AG20443 (cell line): ENCODE measurements at regions not wholly inside any gene's neighbourhood (a gene's known extent, or its start where the extent isn't known, plus 50 kb on each side); places are given as distances from the start of the nearest gene placed in this dataset.
A peak's percentile ranks its signal among the peaks of the same experiment; 100 is the strongest.

Experiments
- DNase-seq: peaks from one replicate; pipeline ENCODE4 v3.0.0; 2012; ENCODE audit warnings: low spot score, mixed read lengths

GRCh38 chr9:17018540-17019196 lies 116.2 kb upstream of the CNTLN start:
- no peak for DNase-seq

DNA sequence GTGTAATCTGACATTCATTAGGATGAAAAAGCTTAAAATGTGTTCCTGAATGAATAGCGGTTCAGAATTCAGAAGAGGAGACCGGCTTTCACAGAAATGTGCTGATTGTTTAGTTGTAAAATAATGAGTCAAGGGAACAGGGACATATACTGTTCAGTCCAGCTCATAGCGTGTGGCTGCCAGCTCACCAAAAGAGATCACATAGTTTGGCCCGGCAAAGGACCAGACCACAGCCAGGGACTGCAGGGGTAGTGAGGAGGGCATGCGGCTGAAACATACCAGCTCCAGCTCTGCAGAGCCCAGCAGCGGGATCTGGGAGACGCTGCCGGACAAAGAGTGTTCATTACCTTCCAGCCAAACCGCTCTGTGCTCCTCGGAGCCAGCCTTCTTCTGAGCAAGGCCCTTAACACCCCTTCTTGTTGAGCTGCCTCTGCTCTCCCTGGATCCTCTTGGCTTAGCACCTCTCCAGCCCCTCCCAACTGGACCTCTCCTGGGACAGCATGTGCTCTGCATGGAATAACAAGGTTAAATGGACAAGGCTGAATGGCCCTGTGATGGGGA lies 116.8 kb upstream of the CNTLN start:
- DNase-seq: peak; percentile 79

GRCh38 chr9:17013891-17014290 lies 120.9 kb upstream of the CNTLN start:
- DNase-seq: no peak

DNA sequence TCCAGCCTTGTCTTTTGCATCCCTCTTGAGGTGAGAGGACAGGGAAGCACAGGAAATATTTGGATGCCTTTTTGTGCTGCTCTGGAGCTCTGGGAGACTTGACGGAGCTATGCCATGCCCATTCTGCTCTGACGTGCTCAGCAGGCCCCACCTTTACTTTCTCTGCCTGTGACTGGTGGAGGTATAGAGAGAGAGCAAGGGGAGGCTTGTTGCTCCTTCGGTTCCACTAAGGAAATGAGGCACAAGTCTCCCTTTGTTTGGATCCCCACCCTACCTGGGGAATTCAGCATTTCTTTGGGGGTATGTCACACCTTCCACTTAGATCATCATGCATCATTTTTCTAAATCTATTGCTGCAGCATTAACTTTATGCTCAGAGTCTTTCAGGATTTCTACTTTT lies 121.8 kb upstream of the CNTLN start:
- no peak for DNase-seq

- no peak for DNase-seq
These were observed 123.0 kb upstream of the CNTLN start for GRCh38 chr9:17011880-17012279.

DNA sequence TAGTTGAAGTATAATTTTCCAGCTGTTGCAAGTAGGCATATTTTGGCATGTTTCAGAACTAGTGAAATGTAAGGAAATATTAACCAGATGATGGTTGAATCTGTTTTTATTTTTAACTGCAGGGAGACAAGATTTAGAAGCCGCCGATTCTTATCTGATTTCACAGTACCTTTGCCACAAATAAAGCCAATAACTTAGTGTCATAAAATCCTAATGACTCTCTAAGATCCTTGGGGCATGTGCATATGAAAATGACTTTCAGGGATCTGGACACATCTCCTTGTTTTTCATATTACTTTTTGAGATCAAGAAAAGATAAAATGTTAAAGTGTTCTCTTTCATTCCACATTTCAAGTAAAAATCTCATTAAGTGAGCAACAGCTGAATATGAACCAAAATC lies 125.8 kb upstream of the CNTLN start:
- no peak for DNase-seq

DNA sequence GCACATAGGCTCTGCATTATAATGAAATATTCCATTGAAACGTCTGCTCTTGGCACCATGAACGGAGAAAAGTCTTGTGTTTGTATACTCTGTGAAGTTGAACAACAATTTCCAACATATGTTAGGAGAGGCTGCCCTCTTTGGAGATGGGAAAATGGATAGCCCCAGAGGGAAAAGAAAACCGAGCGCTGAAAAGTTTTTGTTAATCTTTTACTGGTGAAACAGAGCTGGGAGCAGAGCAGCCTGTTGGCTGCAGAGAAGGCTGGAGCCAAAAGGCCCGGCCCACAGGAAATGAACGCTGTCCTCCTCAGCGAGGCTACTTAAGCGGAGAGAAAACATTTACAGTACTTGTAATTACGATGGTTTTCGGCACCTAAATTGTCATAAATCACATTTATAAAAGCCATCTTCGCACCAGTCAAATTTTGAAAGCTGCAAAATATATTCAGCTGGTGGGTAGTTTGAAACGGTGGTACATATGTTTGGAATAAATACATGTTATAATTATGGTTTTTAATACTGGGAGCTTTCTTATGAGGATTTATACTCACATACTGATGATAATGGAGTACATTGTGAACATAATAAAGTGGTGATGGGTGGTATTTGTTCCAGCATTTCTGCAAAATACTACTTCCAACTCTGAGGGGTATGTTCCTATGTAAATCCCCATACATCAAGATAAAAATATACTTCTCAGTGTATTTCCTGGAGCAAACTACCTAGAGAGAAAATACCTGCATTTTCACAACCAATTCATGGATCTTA lies 129.6 kb upstream of the CNTLN start:
- peak; percentile 82 for DNase-seq

- no peak for DNase-seq
These were observed 130.3 kb upstream of the CNTLN start for GRCh38 chr9:17004500-17004899.

DNA sequence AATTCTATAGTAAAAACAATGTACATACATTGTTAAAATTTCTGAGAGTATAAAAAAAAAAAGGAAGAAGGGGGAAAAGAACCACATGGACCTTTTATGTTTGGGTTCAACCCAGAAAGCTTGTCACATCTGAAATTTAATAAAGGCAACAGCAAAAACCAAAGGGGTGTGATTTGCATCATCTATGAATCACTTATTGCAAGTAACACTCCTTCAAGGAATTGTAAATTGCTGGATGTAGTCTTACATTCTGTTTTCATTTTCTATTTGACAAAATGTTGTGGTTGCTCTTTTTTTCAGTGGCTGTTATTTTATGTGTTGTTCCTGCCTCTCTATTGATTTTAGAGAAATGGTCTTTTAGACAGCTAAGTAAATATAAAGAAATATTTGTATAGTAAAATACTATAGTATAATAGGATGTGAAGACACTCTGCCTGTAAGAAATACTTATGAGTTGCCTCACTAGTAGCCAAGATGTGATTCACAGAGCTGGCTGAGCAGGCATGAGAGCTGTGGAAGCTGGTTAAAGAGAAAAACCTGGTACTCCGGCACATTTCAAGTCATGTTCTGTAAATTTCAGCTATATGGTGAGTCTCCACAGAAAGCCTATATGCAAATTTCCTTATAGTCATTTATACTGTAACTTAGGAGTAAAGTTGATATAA lies 131.1 kb upstream of the CNTLN start:
- DNase-seq: peak; percentile 71

DNA sequence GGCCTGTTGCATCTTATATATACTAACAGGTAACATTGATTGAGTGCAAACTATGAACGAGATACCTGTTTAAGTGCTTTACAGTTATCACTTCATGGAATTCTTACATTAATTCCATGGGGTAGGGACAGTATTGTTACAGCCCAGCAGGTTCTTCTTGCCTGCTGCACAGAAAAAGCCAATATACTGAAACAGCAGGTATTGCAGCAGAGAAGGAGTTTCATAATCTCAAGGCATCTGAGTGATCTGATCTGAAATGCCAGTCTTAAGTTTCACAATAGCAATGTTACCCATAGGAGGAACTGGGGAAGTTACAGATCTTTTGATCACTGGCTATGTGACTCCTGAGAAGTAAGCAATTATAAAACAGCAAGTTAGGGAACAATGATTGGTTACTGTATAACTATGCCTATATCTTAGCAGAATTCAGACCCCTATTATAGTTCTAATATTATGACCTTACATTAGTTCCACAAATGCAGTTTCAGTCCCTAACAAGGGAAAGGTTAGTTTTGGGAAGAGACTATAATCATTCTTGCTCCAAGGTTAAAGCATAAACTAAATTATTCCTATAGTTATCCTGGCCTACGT lies 126.5 kb upstream of the BNC2 start:
- no peak for DNase-seq

DNA sequence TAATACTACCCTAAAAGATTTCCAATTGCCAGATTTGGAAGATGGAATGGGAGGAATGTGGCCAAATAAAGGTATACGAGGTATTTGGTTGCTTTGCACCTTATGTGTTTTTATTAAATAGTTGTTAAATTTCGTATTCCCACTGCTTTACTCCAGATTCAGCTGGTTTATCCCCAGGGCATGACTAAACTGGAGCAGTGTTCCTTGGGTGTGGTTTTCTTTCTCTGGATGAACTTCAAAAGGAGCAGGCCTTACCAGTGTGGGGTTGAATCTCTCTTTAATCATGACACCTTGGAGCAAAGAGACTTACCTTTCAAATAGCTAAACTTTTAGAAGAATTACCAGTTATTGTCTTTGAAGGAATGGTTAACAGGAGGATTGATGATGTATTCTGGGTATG lies 121.7 kb upstream of the BNC2 start:
- DNase-seq: peak; percentile 41

DNA sequence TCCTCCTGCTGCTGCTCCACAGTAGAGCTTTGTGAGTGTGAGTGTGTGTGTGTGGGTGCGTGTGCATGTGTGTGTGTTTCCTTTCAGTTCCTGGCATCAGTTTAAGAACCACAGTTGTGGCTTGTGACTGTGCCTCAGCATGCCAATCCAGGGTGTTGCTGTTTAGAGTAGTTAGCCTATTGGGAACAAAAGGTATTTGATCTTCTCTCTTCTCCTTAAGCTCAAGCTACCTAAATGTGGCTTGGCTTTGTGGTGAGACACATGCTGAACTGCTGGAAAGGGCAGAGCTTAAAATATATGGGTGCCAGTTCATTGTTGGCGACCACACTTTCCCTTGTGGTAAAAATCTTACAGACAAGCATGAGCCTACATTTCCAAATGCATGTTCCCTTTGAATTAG lies 116.6 kb upstream of the BNC2 start:
- peak; percentile 65 for DNase-seq

- DNase-seq: no peak
These were observed 116.1 kb upstream of the BNC2 start for GRCh38 chr9:16986556-16986955.

DNA sequence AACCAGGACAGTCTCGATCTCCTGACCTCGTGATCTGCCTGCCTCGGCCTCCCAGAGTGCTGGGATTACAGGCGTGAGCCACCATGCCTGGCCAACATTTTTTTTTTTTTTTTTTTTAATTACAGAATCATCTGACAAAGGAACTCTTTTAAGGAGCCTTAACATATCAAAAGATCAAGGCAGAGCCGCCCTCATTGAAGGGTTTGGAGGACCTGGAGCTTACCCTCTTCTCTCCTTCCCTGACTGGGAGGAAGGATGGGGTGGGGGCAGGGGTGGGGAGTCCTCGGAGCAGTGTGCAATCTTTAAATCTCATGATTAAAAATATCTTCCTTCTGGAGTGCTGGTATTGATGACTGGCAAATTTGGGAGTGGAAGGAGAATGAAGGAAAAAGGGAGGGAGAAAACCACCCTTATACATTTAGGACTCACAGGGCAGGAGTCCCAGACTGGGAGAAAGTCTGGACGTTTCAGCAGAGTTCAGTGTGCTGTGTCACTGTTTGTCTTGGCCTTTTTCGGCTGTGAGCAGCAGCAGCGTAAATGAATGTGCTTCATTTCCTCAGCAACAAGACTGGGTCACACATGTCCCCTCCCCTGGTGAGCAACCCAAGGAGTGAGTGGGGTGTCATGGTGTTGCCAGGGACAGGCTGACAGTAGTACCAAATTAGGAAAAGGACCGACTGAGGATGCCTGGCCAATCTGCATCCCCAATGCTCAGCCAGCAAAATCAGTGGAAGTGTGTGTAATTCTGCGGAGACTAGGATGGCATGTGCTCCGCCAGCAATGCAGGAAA lies 115.3 kb upstream of the BNC2 start:
- DNase-seq: peak; percentile 86

DNA sequence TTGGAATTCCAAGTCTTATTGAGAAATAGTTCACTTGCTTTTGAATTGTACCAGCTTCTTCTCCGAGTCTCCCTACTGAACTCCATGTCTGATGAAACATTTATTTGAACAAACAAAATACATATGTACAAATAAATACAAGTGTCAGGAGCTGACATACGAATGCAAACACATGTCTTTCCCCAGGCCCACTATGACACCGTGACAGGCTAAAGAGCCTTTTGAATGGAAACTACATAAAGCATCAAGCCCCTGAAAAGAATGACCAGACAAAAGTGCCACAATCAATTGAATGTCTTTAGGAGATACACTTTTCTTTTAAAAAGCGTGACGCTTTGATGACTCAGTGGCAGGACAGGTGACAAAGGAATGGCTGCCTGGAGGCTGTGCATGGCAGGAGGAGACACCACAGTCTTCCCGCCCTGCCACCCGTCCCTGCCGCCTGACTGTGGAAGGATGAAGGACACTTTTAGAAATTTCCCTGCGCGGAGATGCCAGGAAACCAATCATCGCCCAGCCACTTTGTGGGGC lies 112.4 kb upstream of the BNC2 start:
- DNase-seq: no peak

GRCh38 chr9:16976427-16976826 lies 106.0 kb upstream of the BNC2 start:
- DNase-seq: no peak

- no peak for DNase-seq
These were observed 104.0 kb upstream of the BNC2 start for GRCh38 chr9:16974436-16974835.

DNA sequence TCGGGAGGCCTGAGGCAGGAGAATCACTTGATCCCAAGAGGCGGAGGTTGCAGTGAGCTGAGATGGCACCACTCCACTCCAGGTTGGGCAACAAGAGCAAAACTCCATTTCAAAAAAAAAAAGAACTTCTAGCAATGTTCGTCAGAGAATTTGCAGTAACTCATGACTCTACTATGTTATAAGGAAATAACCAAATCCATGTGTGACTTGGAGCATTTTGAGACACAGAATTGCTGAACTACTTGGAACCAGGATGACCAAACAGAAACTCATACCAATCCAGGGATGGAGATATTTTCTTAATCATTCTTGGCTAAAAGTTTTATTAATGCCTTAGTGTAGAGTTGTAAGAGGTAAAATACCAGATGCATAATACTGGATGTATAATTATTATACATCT lies 99.9 kb upstream of the BNC2 start:
- peak; percentile 67 for DNase-seq

DNA sequence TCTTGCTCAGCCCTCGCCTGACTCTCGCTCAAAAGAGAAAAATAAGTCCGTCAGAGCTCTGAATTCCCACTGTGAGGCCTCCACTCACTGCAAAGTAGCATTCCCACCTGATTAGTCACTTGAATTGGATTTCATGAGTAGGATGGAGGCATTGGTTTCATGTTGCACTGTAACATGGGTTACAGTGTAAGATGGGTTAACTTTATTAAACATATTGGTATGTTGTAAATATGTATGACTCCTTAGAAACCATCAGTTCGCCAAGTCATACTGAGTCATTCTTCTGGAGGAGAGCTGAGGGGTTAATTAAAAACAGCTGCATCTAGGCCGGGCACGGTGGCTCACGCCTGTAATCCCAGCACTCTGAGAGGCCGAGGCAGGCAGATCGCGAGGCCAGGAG lies 93.8 kb upstream of the BNC2 start:
- DNase-seq: peak; percentile 73

- no peak for DNase-seq
These were observed 89.6 kb upstream of the BNC2 start for GRCh38 chr9:16960084-16960483.

DNA sequence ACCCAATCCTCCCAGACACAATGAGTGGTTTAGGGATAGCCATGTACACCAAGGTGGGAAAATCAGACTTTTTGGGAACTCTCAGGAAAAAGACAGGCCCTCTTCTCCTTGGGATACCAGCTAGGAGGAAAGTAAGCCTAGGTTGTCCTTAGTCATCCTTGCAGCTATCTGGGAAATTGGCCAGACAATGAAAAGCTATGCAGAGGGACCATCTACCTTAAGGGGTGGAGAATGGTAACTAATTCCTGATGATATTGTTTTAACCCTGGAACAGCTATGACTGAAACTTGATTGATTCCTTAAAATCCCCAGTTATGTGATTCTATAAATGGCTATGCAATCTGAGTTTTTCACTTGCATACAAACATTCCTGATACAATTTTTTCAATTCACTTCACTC lies 88.9 kb upstream of the BNC2 start:
- DNase-seq: no peak

DNA sequence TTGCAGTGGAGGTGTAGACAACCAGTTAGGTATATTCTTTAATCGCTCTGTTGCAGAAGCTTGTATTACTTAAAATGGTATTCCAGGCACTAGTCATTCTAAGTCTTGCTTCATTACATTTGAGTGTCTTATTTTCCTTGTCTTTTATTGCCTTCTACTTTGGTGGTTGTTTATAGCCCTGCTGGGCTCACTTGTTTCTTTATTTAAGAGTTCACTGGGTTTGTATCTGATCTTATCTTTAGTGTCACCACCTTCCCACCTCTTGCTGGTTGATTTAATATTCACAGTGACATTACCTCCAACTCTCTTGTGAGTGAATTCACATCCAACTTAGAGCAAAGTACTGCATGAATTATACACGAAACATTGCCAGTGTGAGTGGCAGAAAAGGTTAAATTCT lies 83.6 kb upstream of the BNC2 start:
- no peak for DNase-seq
